ENCODE measurements at regions not wholly inside any gene's neighbourhood (a gene's known extent, or its start where the extent isn't known, plus 50 kb on each side); places are given as distances from the start of the nearest gene placed in this dataset.

GRCh38 chr1:21344750-21345443, 54.6 kb upstream of the ECE1 start:
- POLR2A ChIA-PET: interaction anchor here (0.6 to 2.0 kb wide), 11 partner anchors 9 to 91 kb away, joined by 3 to 40 read pairs (median 6); partner anchors contain the start of gene ECE1
- no peaks in the 10 kb centered on the region for H3K27me3 Mint-ChIP-seq
- 7% methylated on average over 74 of the region's 74 CpGs for WGBS (ENCODE audit: insufficient coverage)
- peak overlapping the region; percentile 91 for H3K4me3 Mint-ChIP-seq
- Histone ChIP-seq H2AFZ (ENCODE audit: insufficient read depth, low read depth, low read length, poor library complexity, severe bottlenecking) (peak overlapping the region; percentile 80), H3K4me2 (replicated peaks; ENCODE audit: low read depth, low read length, poor library complexity, severe bottlenecking) (peak overlapping the region; percentile 97), H4K20me1 (ENCODE audit: control insufficient read depth, insufficient read depth, low read length, poor library complexity, severe bottlenecking) (peaks cover 11% of the 10 kb centered on the region), H3K4me1 (ENCODE audit: control insufficient read depth in 2 of 2, insufficient read depth in 2 of 2, low read length in 2 of 2) (peaks cover 38 to 45% of the 10 kb centered on the region in 2 donors), H3K9ac (ENCODE audit: low read length) (peak overlapping the region; percentile 78), H3K79me2 (ENCODE audit: control insufficient read depth, insufficient read depth, low read length) (peaks cover 66% of the 10 kb centered on the region), H3K36me3 (replicated peaks in 1 of 2; ENCODE audit: control extremely low read depth in 1 of 2, control insufficient read depth in 1 of 2, extremely low read depth in 1 of 2, insufficient read depth in 2 of 2, low read length in 1 of 2) (peaks cover 0 to 2% of the 10 kb centered on the region in 2 experiments), H3K4me3 (ENCODE audit: control extremely low read depth in 1 of 5, extremely low read depth in 1 of 5, insufficient read depth in 1 of 5, low read depth in 2 of 5, low read length in 4 of 5) (peak overlapping the region; percentile 60 to 84 (median 69)), H3K27me3 (replicated peaks in 1 of 4; ENCODE audit: control extremely low read depth in 1 of 4, control insufficient read depth in 3 of 4, insufficient read depth in 4 of 4, low read length in 3 of 4) (peaks cover 0 to 4% (median 0%) of the 10 kb centered on the region in 4 experiments), H3K9me3 (ENCODE audit: control extremely low read depth in 1 of 3, control insufficient read depth in 2 of 3, insufficient read depth in 1 of 3, low read length in 2 of 3) (no peaks in the 10 kb centered on the region), H3K27ac (ENCODE audit: low read length in 2 of 2) (peak overlapping the region; percentile 35 to 43)
- H3K4me1 Mint-ChIP-seq: peaks cover 39% of the 10 kb centered on the region
- peak overlapping the region; percentile 85 for H3K27ac Mint-ChIP-seq
- no peaks in the 10 kb centered on the region for H3K9me3 Mint-ChIP-seq (ENCODE audit: insufficient read depth)
- ATAC-seq (ENCODE audit: low read depth) (peak; percentile 39), DNase-seq (no peak)
- intact Hi-C loops (cut with micrococcal nuclease): loop anchor here (1.0 to 2.0 kb wide), 2 partner anchors 24 to 51 kb away; no protein-coding TSS in a partner anchor
- CTCF ChIA-PET: interaction anchor here (0.6 to 3.3 kb wide), 16 partner anchors 8 to 113 kb away, joined by 3 to 24 read pairs (median 6); partner anchors contain the start of gene ECE1
- no peak for TF ChIP-seq EZH2 (IDR thresholded peaks at IDR 0.05; ENCODE audit: borderline replicate concordance, insufficient read depth, low read depth, low read length, poor library complexity, severe bottlenecking)
- TF ChIP-seq, protein P1, sequence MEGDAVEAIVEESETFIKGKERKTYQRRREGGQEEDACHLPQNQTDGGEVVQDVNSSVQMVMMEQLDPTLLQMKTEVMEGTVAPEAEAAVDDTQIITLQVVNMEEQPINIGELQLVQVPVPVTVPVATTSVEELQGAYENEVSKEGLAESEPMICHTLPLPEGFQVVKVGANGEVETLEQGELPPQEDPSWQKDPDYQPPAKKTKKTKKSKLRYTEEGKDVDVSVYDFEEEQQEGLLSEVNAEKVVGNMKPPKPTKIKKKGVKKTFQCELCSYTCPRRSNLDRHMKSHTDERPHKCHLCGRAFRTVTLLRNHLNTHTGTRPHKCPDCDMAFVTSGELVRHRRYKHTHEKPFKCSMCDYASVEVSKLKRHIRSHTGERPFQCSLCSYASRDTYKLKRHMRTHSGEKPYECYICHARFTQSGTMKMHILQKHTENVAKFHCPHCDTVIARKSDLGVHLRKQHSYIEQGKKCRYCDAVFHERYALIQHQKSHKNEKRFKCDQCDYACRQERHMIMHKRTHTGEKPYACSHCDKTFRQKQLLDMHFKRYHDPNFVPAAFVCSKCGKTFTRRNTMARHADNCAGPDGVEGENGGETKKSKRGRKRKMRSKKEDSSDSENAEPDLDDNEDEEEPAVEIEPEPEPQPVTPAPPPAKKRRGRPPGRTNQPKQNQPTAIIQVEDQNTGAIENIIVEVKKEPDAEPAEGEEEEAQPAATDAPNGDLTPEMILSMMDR (IDR thresholded peaks at IDR 0.05): no peak

Data from B cell (primary cell).